Astrocyte of the cerebellum (primary cell): ENCODE measurements at regions not wholly inside any gene's neighbourhood (a gene's known extent, or its start where the extent isn't known, plus 50 kb on each side); places are given as distances from the start of the nearest gene placed in this dataset.

Experiments
- DNase-seq: peaks from one replicate; pipeline ENCODE4 v3.0.0-alpha.2; 2011; ENCODE audit warnings: low read depth
- H3K4me3 ChIP-seq: 2 replicates; pipeline ENCODE4 v1.5.1; 2011; ENCODE audit warnings: mild to moderate bottlenecking, low read depth, low read length, moderate library complexity
- CTCF ChIP-seq: IDR thresholded peaks from 2 replicates; pipeline ENCODE4 v1.5.1; 2012; ENCODE audit warnings: low read length, low read depth, moderate library complexity, mild to moderate bottlenecking; ENCODE audit errors: missing control alignments
- in situ Hi-C: cut with HindIII; loops from 2 replicates; pipeline ENCODE4 v1.10.0; 2017; ENCODE audit warnings: low sequenced_read_pairs

DNA sequence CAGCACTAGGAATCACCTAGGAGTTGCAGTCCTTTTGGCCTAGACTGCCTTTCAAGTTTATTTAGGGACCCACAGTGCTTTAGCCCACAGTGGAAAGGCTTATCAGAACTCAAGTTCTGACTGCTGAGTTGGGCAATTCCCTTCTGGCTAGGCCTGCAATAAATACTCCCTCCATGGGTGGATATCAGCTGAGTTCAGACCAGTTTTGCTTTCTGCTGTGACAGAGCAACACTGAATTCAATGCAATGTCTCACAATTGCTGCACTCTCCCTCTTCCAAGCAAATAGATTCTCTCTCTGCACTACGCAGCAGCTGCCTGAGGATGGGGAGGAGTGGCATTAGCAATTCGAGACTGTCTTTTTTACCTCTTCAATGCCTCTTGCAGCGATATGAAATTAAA is 1153.3 kb downstream of the SORCS1 start:
- no peak for DNase-seq
- TF ChIP-seq CTCF: no peak
- in situ Hi-C loops: no loop called here
- H3K4me3 ChIP-seq: no peak overlapping the region

- in situ Hi-C loops: no loop called here
- no peak overlapping the region for H3K4me3 ChIP-seq
- no peak for DNase-seq
- TF ChIP-seq CTCF: no peak
Observed at GRCh38 chr10:106000721-106001120, 1163.8 kb downstream of the SORCS1 start.

- no peak for DNase-seq
- TF ChIP-seq CTCF: no peak
- in situ Hi-C loops: no loop called here
- H3K4me3 ChIP-seq: no peak overlapping the region
Observed at GRCh38 chr10:105993609-105994008, 1170.9 kb downstream of the SORCS1 start.

DNA sequence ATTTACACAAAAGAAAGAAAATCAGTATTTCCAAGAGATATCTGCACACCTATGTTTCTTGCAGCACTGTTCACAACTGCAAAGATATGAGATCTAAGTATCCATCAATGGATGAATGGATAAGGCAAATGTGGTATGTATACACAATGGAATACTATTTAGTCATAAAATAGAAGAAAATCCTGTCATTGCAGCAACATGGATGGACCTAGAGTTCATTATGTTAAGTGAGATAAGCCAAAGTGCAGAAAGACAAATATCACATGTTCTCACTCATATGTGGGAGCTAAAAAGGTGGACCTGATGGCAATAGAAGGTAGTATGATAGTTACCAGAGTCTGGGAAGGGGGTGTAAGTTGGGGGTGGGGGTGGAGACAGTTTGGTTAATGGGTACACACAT is 1171.6 kb downstream of the SORCS1 start:
- TF ChIP-seq CTCF: no peak
- no peak overlapping the region for H3K4me3 ChIP-seq
- DNase-seq: no peak
- in situ Hi-C loops: no loop called here

- no peak for TF ChIP-seq CTCF
- DNase-seq: no peak
- in situ Hi-C loops: no loop called here
- H3K4me3 ChIP-seq: no peak overlapping the region
Observed at GRCh38 chr10:105990529-105990928, 1174.0 kb downstream of the SORCS1 start.

DNA sequence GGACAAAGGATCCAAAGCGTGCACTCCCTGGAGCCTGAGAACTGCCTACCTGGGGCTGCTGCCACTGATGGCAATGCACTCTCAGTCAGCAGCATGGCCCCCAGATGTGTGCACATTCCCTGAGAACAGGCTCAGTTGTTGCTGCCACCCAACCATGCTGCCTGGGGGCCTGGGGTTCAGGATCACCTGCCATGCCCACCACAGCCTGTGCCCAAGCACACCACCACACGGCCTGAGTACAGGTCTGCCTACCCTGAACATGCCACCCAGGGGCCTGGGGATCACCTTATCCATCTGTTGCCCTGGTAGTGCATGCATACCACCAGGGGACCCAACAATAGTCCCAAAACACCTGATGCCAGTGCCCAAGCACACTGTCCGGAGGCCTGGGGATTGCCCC is 1174.5 kb downstream of the SORCS1 start:
- DNase-seq: no peak
- TF ChIP-seq CTCF: no peak
- no peak overlapping the region for H3K4me3 ChIP-seq
- in situ Hi-C loops: no loop called here

DNA sequence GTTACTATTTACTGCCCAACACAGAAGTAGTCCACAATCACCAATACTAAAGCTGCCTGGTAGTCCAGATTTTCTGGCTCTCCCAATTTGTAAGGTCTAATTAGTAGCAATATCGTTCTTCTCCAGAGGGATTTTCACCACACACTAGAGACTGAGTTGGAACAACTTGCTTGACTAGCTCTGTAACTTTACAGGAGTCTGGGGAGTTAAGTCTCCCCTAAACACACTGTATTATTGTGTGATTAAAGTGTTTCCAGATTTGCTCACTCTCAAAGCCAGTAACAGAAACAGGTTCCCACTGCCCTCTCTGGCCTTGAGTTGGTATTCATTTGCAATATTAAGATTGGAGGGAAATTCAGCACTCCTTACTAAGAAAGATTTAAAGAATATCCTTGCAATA is 1175.7 kb downstream of the SORCS1 start:
- DNase-seq: no peak
- in situ Hi-C loops: no loop called here
- H3K4me3 ChIP-seq: no peak overlapping the region
- TF ChIP-seq CTCF: no peak
